ENCODE measurements at regions not wholly inside any gene's neighbourhood (a gene's known extent, or its start where the extent isn't known, plus 50 kb on each side); places are given as distances from the start of the nearest gene placed in this dataset.
"Not testable (repeated sequence)": the region's sequence is repeated elsewhere in the genome, so short reads cannot be mapped to it uniquely, and the experiment has no call there.

DNA sequence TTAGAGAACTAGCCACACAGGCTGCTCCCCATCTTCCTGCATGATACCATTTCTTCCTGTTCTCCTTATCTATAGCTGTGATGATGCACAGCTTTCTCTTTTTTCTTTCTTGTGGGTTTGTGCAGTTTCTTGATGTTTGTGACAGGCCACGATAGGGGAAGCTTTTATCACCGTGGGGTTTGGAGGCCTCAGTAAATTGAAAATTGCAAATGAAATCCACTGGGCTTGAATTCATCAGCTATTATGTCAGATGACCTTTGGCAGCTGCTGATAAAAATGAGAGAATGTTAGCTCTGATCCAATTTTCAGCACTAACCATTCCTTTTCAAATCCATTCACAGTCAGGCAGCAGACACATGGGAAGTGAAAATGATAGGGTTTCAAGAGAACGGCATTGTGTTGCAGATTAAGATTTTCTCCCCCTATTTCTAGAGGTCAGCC is 176.9 kb upstream of the SOX2 start:
- no peaks in the 10 kb centered on the region for H3K36me3 Mint-ChIP-seq (ENCODE audit: low read depth)
- H3K27ac Mint-ChIP-seq = no peak overlapping the region
- DNase-seq = no peak
- peaks cover 4% of the 10 kb centered on the region for H3K9me3 Mint-ChIP-seq
- H3K27me3 Mint-ChIP-seq = no peaks in the 10 kb centered on the region
- H3K4me3 Mint-ChIP-seq = no peak overlapping the region
- H3K4me1 Mint-ChIP-seq = no peaks in the 10 kb centered on the region
- no peak for ATAC-seq

DNA sequence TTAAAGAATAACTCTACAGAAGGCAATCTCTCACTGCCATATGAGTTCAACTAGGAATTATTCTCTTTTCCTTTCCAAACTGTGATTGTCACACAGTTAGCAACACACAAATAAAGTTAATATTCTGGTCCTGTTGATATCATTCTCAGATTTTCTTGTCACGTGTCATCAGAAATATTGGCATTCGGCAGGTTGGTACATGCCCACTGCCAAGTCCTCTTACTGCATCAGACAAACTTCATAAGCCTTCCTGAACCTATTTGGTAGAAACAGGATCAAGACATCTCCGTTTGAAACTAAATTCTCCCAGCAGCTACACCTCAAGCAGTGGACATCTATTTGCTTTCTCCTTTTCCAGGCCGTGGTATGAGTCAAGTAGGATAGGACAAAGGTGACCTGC is 177.9 kb upstream of the SOX2 start:
- Mint-ChIP-seq H3K4me3 (no peak overlapping the region), H3K27me3 (no peaks in the 10 kb centered on the region), H3K4me1 (no peaks in the 10 kb centered on the region), H3K9me3 (peaks cover 5% of the 10 kb centered on the region), H3K36me3 (ENCODE audit: low read depth) (no peaks in the 10 kb centered on the region), H3K27ac (no peak overlapping the region)
- ATAC-seq = no peak
- no peak for DNase-seq

DNA sequence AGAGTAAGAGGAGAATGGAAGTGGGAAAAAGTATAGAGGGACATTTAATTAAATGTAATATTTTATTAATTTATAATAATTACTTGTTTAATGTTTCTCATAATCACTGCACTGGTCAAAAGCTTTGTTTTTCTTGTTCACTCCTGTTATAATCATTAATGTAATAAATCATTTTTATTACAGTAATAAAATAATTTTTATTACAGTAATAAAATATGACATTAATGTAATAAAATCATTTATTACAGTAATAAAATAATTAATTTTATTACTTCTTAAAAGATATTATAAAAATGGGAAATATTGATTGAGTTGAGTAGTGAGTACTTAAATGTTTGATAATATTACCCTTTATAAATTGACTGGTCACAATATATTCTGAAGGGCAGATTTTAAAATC is 181.1 kb upstream of the SOX2 start:
- Mint-ChIP-seq H3K4me3 (no peak overlapping the region), H3K9me3 (peaks cover 15% of the 10 kb centered on the region), H3K27me3 (no peaks in the 10 kb centered on the region), H3K36me3 (ENCODE audit: low read depth) (no peaks in the 10 kb centered on the region), H3K4me1 (no peaks in the 10 kb centered on the region), H3K27ac (no peak overlapping the region)
- no peak for DNase-seq
- ATAC-seq = no peak

DNA sequence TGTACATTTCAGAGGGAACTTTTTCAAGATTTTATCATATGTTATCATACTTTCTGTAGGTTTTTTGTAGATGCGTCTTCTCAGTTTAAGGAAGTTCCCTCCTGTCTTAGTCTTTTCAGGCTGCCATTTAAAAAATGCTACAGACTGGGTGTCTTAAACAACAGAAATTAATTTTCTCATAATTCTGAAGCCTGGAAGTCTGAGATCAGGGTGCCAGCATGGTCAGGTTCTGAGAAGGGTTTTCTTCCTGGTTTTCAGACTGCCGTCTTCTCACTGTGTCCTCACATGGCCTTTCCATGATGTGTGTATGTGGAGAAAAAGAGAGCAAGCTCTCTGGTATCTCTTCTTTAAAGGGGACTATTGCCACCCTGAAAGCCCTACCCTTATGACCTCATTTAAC is 189.9 kb upstream of the SOX2 start:
- Mint-ChIP-seq H3K4me3 (no peak overlapping the region), H3K27me3 (no peaks in the 10 kb centered on the region), H3K9me3 (peaks cover 41% of the 10 kb centered on the region), H3K36me3 (ENCODE audit: low read depth) (no peaks in the 10 kb centered on the region), H3K4me1 (no peaks in the 10 kb centered on the region), H3K27ac (no peak overlapping the region)
- ATAC-seq (no peak), DNase-seq (no peak)

DNA sequence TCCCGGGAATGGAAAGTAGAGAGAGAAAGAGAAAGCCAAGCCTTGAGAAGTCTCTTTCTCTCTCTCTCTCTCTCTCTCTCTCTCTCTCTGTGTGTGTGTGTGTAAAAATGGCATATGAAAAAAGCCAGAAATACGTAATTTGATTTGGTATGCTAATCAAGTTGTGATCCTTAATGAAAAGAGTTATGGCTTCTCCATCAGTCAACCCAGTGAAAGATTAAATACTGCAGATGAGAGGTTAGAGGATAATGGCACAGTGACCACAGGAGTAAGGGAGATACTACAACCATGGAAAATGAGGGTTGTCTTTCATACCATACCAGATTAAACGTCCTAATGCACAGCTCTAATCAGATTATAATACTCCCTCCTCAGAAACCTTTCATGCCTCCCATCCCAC is 193.5 kb upstream of the SOX2 start:
- Mint-ChIP-seq H3K27me3 (no peaks in the 10 kb centered on the region), H3K27ac (no peak overlapping the region), H3K4me3 (no peak overlapping the region), H3K4me1 (no peaks in the 10 kb centered on the region), H3K9me3 (peaks cover 35% of the 10 kb centered on the region), H3K36me3 (ENCODE audit: low read depth) (no peaks in the 10 kb centered on the region)
- DNase-seq = no peak
- no peak for ATAC-seq

DNA sequence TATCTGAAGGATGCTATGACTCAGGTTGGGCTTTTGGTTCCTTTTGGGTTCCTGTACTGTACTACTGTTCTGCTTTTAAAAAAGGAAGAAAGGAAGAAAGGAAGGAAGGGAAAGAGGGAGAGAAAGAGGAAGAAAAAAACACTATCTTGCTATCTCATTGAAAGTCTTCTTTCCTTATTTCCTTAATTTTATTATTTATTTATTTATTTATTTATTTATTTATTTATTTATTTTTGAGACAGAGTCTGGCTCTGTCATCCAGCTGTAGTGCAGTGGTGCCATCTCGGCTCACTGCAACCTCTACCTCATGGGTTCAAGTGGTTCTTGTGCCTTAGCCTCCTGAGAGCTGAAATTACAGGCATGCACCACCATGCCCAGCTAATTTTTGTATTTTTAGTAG is 198.9 kb upstream of the SOX2 start:
- H3K4me1 Mint-ChIP-seq = no peaks in the 10 kb centered on the region
- no peak overlapping the region for H3K27ac Mint-ChIP-seq
- no peaks in the 10 kb centered on the region for H3K27me3 Mint-ChIP-seq
- ATAC-seq (no peak), DNase-seq (no peak)
- H3K9me3 Mint-ChIP-seq = peaks cover 53% of the 10 kb centered on the region
- no peaks in the 10 kb centered on the region for H3K36me3 Mint-ChIP-seq (ENCODE audit: low read depth)
- H3K4me3 Mint-ChIP-seq = no peak overlapping the region

DNA sequence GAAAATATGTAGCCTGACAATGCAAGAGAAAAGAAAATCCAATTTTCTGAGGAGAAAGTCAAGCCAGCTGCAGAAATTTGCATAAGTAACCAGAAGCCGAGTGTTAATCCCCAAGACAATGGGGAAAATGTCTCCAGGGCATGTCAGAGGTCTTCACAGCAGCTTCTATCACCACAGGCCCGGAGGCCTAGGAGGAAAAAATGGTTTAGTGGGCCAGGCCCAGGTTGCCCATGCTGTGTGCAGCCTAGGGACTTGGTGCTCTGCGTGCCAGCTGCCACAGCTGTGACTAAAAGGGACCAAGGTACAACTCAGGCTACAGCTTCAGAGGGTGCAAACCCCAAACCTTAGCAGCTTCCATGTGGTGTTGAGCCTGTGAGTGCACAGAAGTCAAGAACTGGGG is 201.2 kb upstream of the SOX2 start:
- Mint-ChIP-seq H3K36me3 (ENCODE audit: low read depth) (no peaks in the 10 kb centered on the region), H3K27me3 (no peaks in the 10 kb centered on the region), H3K4me1 (no peaks in the 10 kb centered on the region), H3K9me3 (peaks cover 52% of the 10 kb centered on the region), H3K4me3 (no peak overlapping the region), H3K27ac (no peak overlapping the region)
- no peak for ATAC-seq
- no peak for DNase-seq

DNA sequence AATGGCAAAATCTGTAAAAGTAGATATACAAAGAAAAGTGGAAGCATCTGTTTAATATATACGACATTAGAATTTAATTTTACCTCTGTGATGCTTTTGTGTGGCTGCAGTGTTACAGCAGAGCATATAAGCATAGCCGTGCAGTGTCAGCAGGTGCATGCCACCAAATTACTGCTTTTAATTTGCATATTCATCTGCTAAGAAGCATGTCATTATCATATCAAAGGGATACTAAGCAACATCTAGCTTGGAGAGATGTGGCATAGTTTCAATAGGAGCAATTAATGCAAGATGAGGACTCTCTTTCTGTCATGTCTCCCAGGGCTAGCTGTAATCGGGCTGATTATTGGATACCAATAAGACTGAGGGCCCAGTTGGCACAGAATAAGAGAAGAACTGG is 214.4 kb upstream of the SOX2 start:
- H3K4me1 Mint-ChIP-seq = no peaks in the 10 kb centered on the region
- no peaks in the 10 kb centered on the region for H3K36me3 Mint-ChIP-seq (ENCODE audit: low read depth)
- no peaks in the 10 kb centered on the region for H3K9me3 Mint-ChIP-seq
- H3K27ac Mint-ChIP-seq = no peak overlapping the region
- no peak for ATAC-seq
- DNase-seq = no peak
- no peak overlapping the region for H3K4me3 Mint-ChIP-seq
- no peaks in the 10 kb centered on the region for H3K27me3 Mint-ChIP-seq

DNA sequence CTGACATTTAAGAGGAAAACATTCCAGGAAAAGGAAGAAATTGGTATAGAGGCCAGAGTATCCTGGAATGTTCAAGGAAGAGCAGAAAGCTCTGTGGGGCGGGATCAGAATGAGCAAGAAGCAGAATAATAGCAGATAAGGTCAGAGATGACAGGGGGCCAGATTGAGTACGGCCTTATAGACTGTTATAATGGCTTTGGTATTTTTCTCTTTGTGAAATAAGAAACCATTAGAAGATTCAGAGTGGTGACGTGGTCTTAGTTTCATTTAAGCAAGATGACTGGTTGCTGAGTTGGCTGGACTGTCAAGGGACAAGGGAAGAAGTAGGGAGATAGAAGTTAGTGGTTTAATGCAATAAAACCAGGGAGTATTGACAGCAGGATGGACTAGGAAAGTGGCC is 218.3 kb upstream of the SOX2 start:
- Mint-ChIP-seq H3K4me1 (no peaks in the 10 kb centered on the region), H3K27me3 (no peaks in the 10 kb centered on the region), H3K4me3 (no peak overlapping the region), H3K27ac (no peak overlapping the region), H3K36me3 (ENCODE audit: low read depth) (no peaks in the 10 kb centered on the region), H3K9me3 (peaks cover 12% of the 10 kb centered on the region)
- ATAC-seq (no peak), DNase-seq (no peak)

DNA sequence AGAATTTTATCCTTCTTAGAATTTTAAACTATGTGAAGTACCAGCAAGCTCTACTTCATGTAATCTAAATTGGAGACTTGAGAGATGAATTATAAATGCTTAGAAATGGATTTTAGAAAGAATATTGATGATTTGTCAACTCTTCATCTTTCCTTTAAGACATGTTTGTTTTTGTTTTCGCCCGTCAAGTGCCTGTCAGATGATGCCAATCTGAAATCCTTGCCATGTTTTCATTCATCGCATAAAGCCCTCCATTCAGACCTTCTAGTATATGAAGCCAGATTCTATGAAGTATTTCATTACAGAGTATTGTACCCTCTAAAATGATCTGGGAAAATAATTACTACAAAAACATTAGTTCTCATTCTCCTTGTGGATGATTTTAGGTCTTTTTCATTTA is 223.2 kb upstream of the SOX2 start:
- H3K36me3 Mint-ChIP-seq (ENCODE audit: low read depth) = no peaks in the 10 kb centered on the region
- no peak for ATAC-seq
- H3K9me3 Mint-ChIP-seq = peaks cover 18% of the 10 kb centered on the region
- no peak for DNase-seq
- H3K4me3 Mint-ChIP-seq = no peak overlapping the region
- H3K27me3 Mint-ChIP-seq = no peaks in the 10 kb centered on the region
- no peaks in the 10 kb centered on the region for H3K4me1 Mint-ChIP-seq
- no peak overlapping the region for H3K27ac Mint-ChIP-seq

DNA sequence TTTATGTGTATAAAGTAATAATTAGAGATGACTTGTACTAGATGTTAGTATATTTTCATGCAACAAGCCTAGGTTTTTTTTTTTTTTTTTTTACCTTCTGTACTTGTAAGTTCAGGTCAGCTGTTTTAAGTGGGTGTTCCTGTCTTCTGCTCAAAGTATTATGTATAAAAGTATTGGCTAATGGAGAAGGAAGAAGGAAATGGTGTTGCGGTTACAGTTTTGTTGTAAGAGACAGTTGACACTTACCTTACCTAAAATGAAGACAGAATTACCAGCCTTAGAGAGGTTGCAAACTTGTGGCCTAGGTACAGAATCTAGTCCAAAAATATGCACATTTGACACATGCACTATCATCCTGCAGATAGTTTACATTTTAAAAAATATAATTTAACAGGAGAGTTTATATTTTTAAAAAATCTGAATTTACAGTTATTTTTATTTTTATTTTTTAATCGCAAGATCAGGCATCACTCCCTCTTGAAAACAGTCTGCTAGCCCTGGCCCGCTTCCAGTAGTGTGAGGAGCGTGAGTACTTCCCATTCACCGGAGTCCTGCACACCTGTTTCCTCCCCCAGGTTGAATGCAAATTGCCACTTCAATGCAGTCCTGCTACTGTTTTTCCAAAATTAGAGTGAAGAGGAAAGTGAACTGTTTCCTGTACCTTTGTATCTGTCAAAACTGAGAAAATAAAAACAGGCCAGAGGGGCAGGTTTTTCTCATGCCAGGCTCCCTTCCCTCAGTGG is 224.3 kb upstream of the SOX2 start:
- DNase-seq (no peak), ATAC-seq (no peak)
- Mint-ChIP-seq H3K36me3 (ENCODE audit: low read depth) (no peaks in the 10 kb centered on the region), H3K4me3 (no peak overlapping the region), H3K27ac (no peak overlapping the region), H3K4me1 (no peaks in the 10 kb centered on the region), H3K27me3 (no peaks in the 10 kb centered on the region), H3K9me3 (peaks cover 23% of the 10 kb centered on the region)

DNA sequence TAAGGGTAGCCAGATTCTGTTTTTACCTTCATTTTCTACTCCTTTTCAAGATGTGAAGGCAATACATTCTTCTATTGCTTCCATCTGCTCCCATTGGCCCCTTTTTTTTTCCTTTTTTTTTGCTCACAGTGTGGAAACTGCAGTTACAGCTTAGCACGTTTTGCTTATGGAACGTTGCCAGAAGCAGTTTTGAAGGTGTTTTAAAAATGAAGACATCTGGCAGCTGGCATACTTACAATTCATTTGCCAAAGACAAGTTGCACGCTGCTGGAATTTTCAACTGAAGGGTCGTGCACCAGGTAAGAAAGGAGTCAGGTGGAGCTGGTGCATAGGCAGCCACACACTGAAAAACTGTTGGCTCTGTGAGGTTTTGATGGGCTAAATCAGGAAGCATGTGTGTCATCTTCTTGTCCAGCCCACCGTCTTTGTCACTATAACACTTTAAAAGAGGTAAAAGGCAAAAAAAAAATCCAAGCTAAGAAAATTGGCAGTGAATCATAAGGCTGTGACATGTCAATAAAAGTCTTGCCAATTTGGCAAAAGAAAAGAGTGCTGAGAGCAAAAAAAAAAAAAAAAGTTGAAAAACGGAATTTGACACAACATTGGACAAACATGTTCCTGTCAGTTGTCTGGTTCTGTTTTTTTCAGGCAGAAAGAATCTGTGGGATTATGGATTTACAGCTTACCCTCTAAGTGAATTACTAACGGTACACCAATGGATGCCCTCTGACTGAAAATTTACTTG is 225.4 kb upstream of the SOX2 start:
- no peaks in the 10 kb centered on the region for H3K36me3 Mint-ChIP-seq (ENCODE audit: low read depth)
- H3K27ac Mint-ChIP-seq = no peak overlapping the region
- DNase-seq (no peak), ATAC-seq (no peak)
- H3K9me3 Mint-ChIP-seq = peaks cover 23% of the 10 kb centered on the region
- no peaks in the 10 kb centered on the region for H3K27me3 Mint-ChIP-seq
- no peak overlapping the region for H3K4me3 Mint-ChIP-seq
- H3K4me1 Mint-ChIP-seq = no peaks in the 10 kb centered on the region

DNA sequence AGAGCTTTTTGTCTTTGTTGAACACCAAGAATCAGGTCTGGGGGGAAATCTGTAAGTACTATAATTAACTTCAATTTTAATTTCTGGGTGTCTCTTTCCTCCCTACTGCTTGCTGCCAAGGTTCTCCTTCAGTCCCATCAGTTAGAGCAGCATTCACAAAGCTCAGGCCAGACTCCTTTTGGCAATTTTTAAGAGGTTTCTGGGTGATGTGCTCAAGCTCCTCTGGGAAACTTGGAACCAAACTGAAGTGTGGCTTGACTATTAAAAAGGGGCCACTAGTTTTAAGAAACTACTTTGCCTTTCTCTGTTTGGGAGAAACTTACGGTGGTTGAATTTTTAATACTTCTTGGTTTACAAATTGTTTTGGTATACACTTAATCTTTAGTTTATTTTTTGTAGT is 227.7 kb upstream of the SOX2 start:
- Mint-ChIP-seq H3K36me3 (ENCODE audit: low read depth) (no peaks in the 10 kb centered on the region), H3K4me1 (no peaks in the 10 kb centered on the region), H3K9me3 (peaks cover 28% of the 10 kb centered on the region), H3K27ac (no peak overlapping the region), H3K27me3 (no peaks in the 10 kb centered on the region), H3K4me3 (no peak overlapping the region)
- DNase-seq = no peak
- ATAC-seq = no peak

DNA sequence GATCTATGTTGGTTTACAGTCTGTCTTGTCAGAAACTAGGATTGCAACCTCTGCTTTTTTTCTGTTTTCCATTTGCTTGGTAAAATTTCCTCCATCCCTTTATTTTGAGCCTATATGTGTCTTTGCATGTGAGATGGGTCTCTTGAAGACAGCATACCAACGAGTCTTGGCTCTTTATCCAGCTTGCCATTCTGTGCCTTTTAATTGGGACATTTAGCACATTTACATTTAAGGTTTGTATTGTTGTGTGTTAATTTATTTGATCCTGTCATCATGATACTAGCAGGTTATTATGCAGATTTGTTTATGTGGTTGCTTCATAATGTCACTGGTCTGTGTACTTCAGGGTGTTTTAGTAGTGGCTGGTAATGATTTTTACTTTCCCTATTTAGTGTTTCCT is 236.6 kb upstream of the SOX2 start:
- not testable (repeated sequence) for ATAC-seq; H3K36me3 Mint-ChIP-seq (ENCODE audit: low read depth); H3K27me3 Mint-ChIP-seq; DNase-seq; H3K4me1 Mint-ChIP-seq; H3K27ac Mint-ChIP-seq; H3K4me3 Mint-ChIP-seq
- H3K9me3 Mint-ChIP-seq = peaks cover 33% of the 10 kb centered on the region

DNA sequence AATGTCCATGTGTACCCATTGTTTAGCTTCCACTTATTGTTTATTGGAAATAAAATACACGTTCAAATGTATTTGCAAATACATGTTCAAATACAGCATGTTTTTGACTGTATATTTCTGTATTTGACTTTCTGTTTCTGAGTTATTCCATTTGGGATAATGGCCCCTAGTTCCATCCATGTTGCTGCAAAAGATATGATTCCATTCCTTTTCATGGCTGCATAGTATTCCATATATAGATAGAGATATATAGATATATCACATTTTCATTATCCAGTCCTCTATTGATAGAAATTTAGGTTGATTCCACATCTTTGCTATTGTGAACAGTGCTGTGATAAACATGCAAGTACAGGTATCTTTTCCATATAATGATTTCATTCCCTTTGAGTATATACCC is 241.4 kb upstream of the SOX2 start:
- Mint-ChIP-seq H3K27ac (no peak overlapping the region), H3K4me1 (no peaks in the 10 kb centered on the region), H3K27me3 (no peaks in the 10 kb centered on the region), H3K36me3 (ENCODE audit: low read depth) (no peaks in the 10 kb centered on the region), H3K4me3 (no peak overlapping the region), H3K9me3 (peaks cover 25% of the 10 kb centered on the region)
- ATAC-seq = no peak
- no peak for DNase-seq

All from activated naive CD8-positive, alpha-beta T cell treated with anti-CD3 and anti-CD28 coated beads, Interleukin-2, amount 50 U/mL, for 24 hours (primary cell).